H9 (cell line): ENCODE measurements at regions not wholly inside any gene's neighbourhood (a gene's known extent, or its start where the extent isn't known, plus 50 kb on each side); places are given as distances from the start of the nearest gene placed in this dataset.

ENCODE experiments used
- DNase-seq: peaks from one replicate; pipeline ENCODE4 v3.0.0-alpha.2; 2017
- H2AFZ ChIP-seq: one replicate; pipeline ENCODE4 v1.6.1; 2013; ENCODE audit warnings: mild to moderate bottlenecking, low read length, control low read depth, moderate library complexity
- H2AK5ac ChIP-seq: 2 replicates; pipeline ENCODE4 v1.6.1; 2013; ENCODE audit warnings: low read length, control low read depth, mixed read lengths; ENCODE audit not compliant: insufficient read length
- H2BK120ac ChIP-seq: one replicate; pipeline ENCODE4 v1.6.1; 2013; ENCODE audit warnings: low read depth, mild to moderate bottlenecking, low read length, control low read depth, inconsistent platforms; ENCODE audit not compliant: poor library complexity, severe bottlenecking
- H2BK12ac ChIP-seq: 2 replicates; pipeline ENCODE4 v1.6.1; 2013; ENCODE audit warnings: low read length, control low read depth, mixed read lengths, low read depth; ENCODE audit not compliant: insufficient read length
- H2BK15ac ChIP-seq: 2 replicates; pipeline ENCODE4 v1.6.1; 2013; ENCODE audit warnings: low read depth, low read length, control low read depth
- H2BK20ac ChIP-seq: one replicate; pipeline ENCODE4 v1.6.1; 2013; ENCODE audit warnings: low read depth, mild to moderate bottlenecking, low read length, control low read depth, inconsistent platforms; ENCODE audit not compliant: poor library complexity, severe bottlenecking
- H2BK5ac ChIP-seq: 2 replicates; pipeline ENCODE4 v1.6.1; 2013; ENCODE audit warnings: low read length, control low read depth, mixed read lengths; ENCODE audit not compliant: insufficient read length
- H3K14ac ChIP-seq: 2 replicates; pipeline ENCODE4 v1.6.1; 2013; ENCODE audit warnings: low read length, control low read depth; ENCODE audit not compliant: insufficient read depth
- H3K18ac ChIP-seq: 2 replicates; pipeline ENCODE4 v1.6.1; 2013; ENCODE audit warnings: low read depth, mild to moderate bottlenecking, mixed read lengths, low read length, control low read depth; ENCODE audit not compliant: insufficient read length
- H3K23ac ChIP-seq: 2 replicates; pipeline ENCODE4 v1.6.1; 2013; ENCODE audit warnings: low read length, control low read depth, mixed read lengths, low read depth; ENCODE audit not compliant: insufficient read length
- H3K23me2 ChIP-seq: 2 replicates; pipeline ENCODE4 v1.6.1; 2013; ENCODE audit warnings: low read depth, mild to moderate bottlenecking, mixed read lengths, low read length, control low read depth; ENCODE audit not compliant: insufficient read length, poor library complexity, severe bottlenecking
- H3K27ac ChIP-seq: 2 replicates; pipeline ENCODE4 v1.5.1; 2013; ENCODE audit warnings: low read length, control low read depth, mixed read lengths, low read depth; ENCODE audit not compliant: insufficient read length
- H3K27me3 ChIP-seq: 2 replicates; pipeline ENCODE4 v1.6.1; 2013; ENCODE audit warnings: low read length, control low read depth, inconsistent platforms; ENCODE audit not compliant: insufficient read depth
- H3K4ac ChIP-seq: 2 replicates; pipeline ENCODE4 v1.6.1; 2013; ENCODE audit warnings: low read depth, mild to moderate bottlenecking, control low read depth, inconsistent platforms, low read length, moderate library complexity
- H3K4me1 ChIP-seq: 2 replicates; pipeline ENCODE4 v1.6.1; 2013; ENCODE audit warnings: low read length, control low read depth, inconsistent platforms; ENCODE audit not compliant: insufficient read depth
- H3K4me2 ChIP-seq: 2 replicates; pipeline ENCODE4 v1.6.1; 2013; ENCODE audit warnings: low read length, control low read depth, mixed read lengths; ENCODE audit not compliant: insufficient read length, insufficient read depth
- H3K56ac ChIP-seq: 2 replicates; pipeline ENCODE4 v1.6.1; 2013; ENCODE audit warnings: low read depth, mild to moderate bottlenecking, mixed read lengths, low read length, control low read depth; ENCODE audit not compliant: insufficient read length
- H3K79me1 ChIP-seq: 2 replicates; pipeline ENCODE4 v1.6.1; 2013; ENCODE audit warnings: low read depth, mild to moderate bottlenecking, moderate library complexity, low read length, control low read depth, inconsistent platforms; ENCODE audit not compliant: insufficient read depth, poor library complexity, severe bottlenecking
- H3K79me2 ChIP-seq: 2 replicates; pipeline ENCODE4 v1.6.1; 2013; ENCODE audit warnings: low read length, control low read depth, inconsistent platforms; ENCODE audit not compliant: insufficient read depth
- H3K9ac ChIP-seq: 2 replicates; pipeline ENCODE4 v1.6.1; 2013; ENCODE audit warnings: low read length, control low read depth, mixed read lengths; ENCODE audit not compliant: insufficient read length; ENCODE audit errors: extremely low read depth
- H3K9me3 ChIP-seq: one replicate; pipeline ENCODE4 v1.6.1; 2013; ENCODE audit warnings: low read depth, low read length, inconsistent platforms; ENCODE audit not compliant: control insufficient read depth
- H3T11ph ChIP-seq: one replicate; pipeline ENCODE4 v1.6.1; 2013; ENCODE audit warnings: mild to moderate bottlenecking, low read length, control low read depth, inconsistent platforms
- H4K20me1 ChIP-seq: one replicate; pipeline ENCODE4 v1.6.1; 2013; ENCODE audit not compliant: control insufficient read depth, insufficient read length, insufficient read depth
- H4K5ac ChIP-seq: 2 replicates; pipeline ENCODE4 v1.6.1; 2013; ENCODE audit warnings: low read depth, mild to moderate bottlenecking, mixed read lengths, low read length, control low read depth; ENCODE audit not compliant: insufficient read length
- H4K8ac ChIP-seq: replicated peaks from 2 replicates; pipeline ENCODE4 v1.6.1; 2013; ENCODE audit warnings: low read length, control low read depth, mixed read lengths, low read depth; ENCODE audit not compliant: insufficient read length
- H4K91ac ChIP-seq: 2 replicates; pipeline ENCODE4 v1.6.1; 2013; ENCODE audit warnings: low read depth, mild to moderate bottlenecking, moderate library complexity, mixed read lengths, low read length, control low read depth; ENCODE audit not compliant: insufficient read length
- H3K27ac Mint-ChIP-seq, 3 experiments: 2 replicates in 2 of 3; 3 replicates in 1 of 3; pipeline ENCODE4 v1.8.0; 2020 to 2021; ENCODE audit warnings: mixed read lengths in 3 of 3, mild to moderate bottlenecking in 1 of 3, moderate library complexity in 1 of 3
- H3K27me3 Mint-ChIP-seq: 2 replicates; pipeline ENCODE4 v1.8.0; 2021; ENCODE audit warnings: low read depth, mild to moderate bottlenecking, moderate library complexity, mixed read lengths
- H3K36me3 Mint-ChIP-seq, 3 experiments: 2 replicates in 2 of 3; 3 replicates in 1 of 3; pipeline ENCODE4 v1.8.0; 2020 to 2021; ENCODE audit warnings: low read depth in 3 of 3, mixed read lengths in 3 of 3; ENCODE audit not compliant: insufficient read depth in 1 of 3
- H3K4me1 Mint-ChIP-seq, 2 experiments: 2 replicates each; pipeline ENCODE4 v1.8.0; 2020; ENCODE audit warnings: mixed read lengths in 2 of 2
- H3K4me3 Mint-ChIP-seq, 2 experiments: 2 replicates in 1 of 2; 3 replicates in 1 of 2; pipeline ENCODE4 v1.8.0; 2020 to 2021; ENCODE audit warnings: mild to moderate bottlenecking in 2 of 2, mixed read lengths in 2 of 2, moderate library complexity in 1 of 2
- H3K9me3 Mint-ChIP-seq, 2 experiments: 2 replicates in 1 of 2; 3 replicates in 1 of 2; pipeline ENCODE4 v1.8.0; 2020; ENCODE audit warnings: mild to moderate bottlenecking in 2 of 2, mixed read lengths in 2 of 2, moderate library complexity in 1 of 2
- WGBS: extraction: QIAGEN DNeasy Blood & Tissue Kit; methylation state at CpG from one replicate; pipeline ENCODE4 v1.1.7; 2013; ENCODE audit warnings: missing lambda C conversion rate, low lambda C conversion rate, mixed read lengths; ENCODE audit not compliant: insufficient read length; ENCODE audit errors: extremely low coverage; 5-methylcytosine and 5-hydroxymethylcytosine counted together
- TF ChIP-seq, protein P1 (sequence below): fragments of 200-600 bp; sonication (generic); conservative IDR thresholded peaks from 3 replicates; pipeline ENCODE4 v1.8.0; 2021; ENCODE audit warnings: antibody characterized with exemption, mild to moderate bottlenecking

DNA sequence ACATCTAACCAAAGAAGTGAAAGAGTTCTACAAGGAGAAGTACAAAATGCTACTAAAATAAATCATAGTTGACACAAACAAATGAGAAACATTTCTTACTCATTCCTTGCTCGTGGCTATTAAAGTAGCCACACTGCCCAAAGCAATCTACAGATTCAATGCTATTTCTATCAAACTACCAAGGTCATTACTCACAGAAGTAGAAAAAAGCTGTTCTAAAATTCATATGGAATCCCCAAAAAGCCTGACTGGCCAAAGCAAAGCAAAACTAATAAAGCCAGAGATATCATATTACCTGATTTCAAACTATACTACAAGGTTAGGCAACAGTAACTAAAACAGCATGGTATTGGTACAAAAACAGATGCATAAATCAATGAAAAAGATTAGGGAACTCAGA, 305.6 kb downstream of the RPAP3 start:
- H2BK15ac ChIP-seq: no peak overlapping the region
- H2BK120ac ChIP-seq: no peak overlapping the region
- no peak overlapping the region for H3T11ph ChIP-seq
- H3K18ac ChIP-seq: no peak overlapping the region
- no peak overlapping the region for H2BK5ac ChIP-seq
- no peaks in the 10 kb centered on the region for H3K23me2 ChIP-seq
- no peak overlapping the region for H3K4ac ChIP-seq
- DNase-seq: no peak
- H3K4me1 Mint-ChIP-seq: peaks cover 0 to 4% of the 10 kb centered on the region in 2 experiments; a peak in 3 of 4 replicates
- no CpG with 5 or more reads among the region's 1 CpG for WGBS
- H3K36me3 Mint-ChIP-seq: peaks cover 0 to 16% (median 8%) of the 10 kb centered on the region in 3 experiments; a peak in 4 of 7 replicates
- peaks cover 6% of the 10 kb centered on the region for H3K9me3 ChIP-seq
- H3K23ac ChIP-seq: no peak overlapping the region
- H2BK12ac ChIP-seq: no peak overlapping the region
- H3K79me1 ChIP-seq: no peaks in the 10 kb centered on the region
- peaks cover 14 to 15% of the 10 kb centered on the region in 2 experiments; a peak in 4 of 5 replicates for H3K9me3 Mint-ChIP-seq
- H2AK5ac ChIP-seq: no peak overlapping the region
- no peaks in the 10 kb centered on the region for H3K27me3 Mint-ChIP-seq
- H4K5ac ChIP-seq: no peak overlapping the region
- H3K79me2 ChIP-seq: no peaks in the 10 kb centered on the region
- no peak overlapping the region for H4K91ac ChIP-seq
- no peaks in the 10 kb centered on the region for H3K4me1 ChIP-seq
- H3K4me2 ChIP-seq: no peak overlapping the region
- H2BK20ac ChIP-seq: no peak overlapping the region
- no peak overlapping the region for H3K27ac ChIP-seq
- no peak overlapping the region for H3K27ac Mint-ChIP-seq
- no peak overlapping the region for H3K9ac ChIP-seq
- no peak overlapping the region for H3K14ac ChIP-seq
- no peak overlapping the region for H3K56ac ChIP-seq
- H3K4me3 Mint-ChIP-seq: no peak overlapping the region
- TF ChIP-seq, protein P1, sequence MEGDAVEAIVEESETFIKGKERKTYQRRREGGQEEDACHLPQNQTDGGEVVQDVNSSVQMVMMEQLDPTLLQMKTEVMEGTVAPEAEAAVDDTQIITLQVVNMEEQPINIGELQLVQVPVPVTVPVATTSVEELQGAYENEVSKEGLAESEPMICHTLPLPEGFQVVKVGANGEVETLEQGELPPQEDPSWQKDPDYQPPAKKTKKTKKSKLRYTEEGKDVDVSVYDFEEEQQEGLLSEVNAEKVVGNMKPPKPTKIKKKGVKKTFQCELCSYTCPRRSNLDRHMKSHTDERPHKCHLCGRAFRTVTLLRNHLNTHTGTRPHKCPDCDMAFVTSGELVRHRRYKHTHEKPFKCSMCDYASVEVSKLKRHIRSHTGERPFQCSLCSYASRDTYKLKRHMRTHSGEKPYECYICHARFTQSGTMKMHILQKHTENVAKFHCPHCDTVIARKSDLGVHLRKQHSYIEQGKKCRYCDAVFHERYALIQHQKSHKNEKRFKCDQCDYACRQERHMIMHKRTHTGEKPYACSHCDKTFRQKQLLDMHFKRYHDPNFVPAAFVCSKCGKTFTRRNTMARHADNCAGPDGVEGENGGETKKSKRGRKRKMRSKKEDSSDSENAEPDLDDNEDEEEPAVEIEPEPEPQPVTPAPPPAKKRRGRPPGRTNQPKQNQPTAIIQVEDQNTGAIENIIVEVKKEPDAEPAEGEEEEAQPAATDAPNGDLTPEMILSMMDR: no peak
- no peaks in the 10 kb centered on the region for H4K20me1 ChIP-seq
- no peak overlapping the region for H4K8ac ChIP-seq
- H3K27me3 ChIP-seq: no peaks in the 10 kb centered on the region
- H2AFZ ChIP-seq: no peak overlapping the region
